Fibroblast of lung (primary cell): ENCODE measurements at regions not wholly inside any gene's neighbourhood (a gene's known extent, or its start where the extent isn't known, plus 50 kb on each side); places are given as distances from the start of the nearest gene placed in this dataset.

Experiments
- DNase-seq, 2 donors: peaks; one replicate each; pipeline versions ENCODE4 v3.0.0 to v3.0.0-alpha.2; 2010; ENCODE audit warnings: low read depth in 2 of 2
- H2AFZ ChIP-seq: 2 replicates; pipeline ENCODE4 v1.5.1; 2012; ENCODE audit warnings: low read length, control low read depth, inconsistent platforms
- H3K27ac ChIP-seq: 2 replicates; pipeline ENCODE4 v1.5.1; 2011; ENCODE audit warnings: low read length, control low read depth; ENCODE audit not compliant: insufficient read depth
- H3K27me3 ChIP-seq: 2 replicates; pipeline ENCODE4 v1.5.1; 2011; ENCODE audit warnings: mild to moderate bottlenecking, low read length; ENCODE audit not compliant: control insufficient read depth, insufficient read depth
- H3K36me3 ChIP-seq: 2 replicates; pipeline ENCODE4 v1.5.1; 2011; ENCODE audit warnings: low read length; ENCODE audit not compliant: control insufficient read depth, insufficient read depth
- H3K4me1 ChIP-seq: 2 replicates; pipeline ENCODE4 v1.5.1; 2011; ENCODE audit warnings: low read length; ENCODE audit not compliant: control insufficient read depth, insufficient read depth; ENCODE audit errors: extremely low read depth
- H3K4me2 ChIP-seq: 2 replicates; pipeline ENCODE4 v1.5.1; 2011; ENCODE audit warnings: low read length, control low read depth; ENCODE audit not compliant: insufficient read depth; ENCODE audit errors: extremely low read depth
- H3K4me3 ChIP-seq, 4 experiments: fragments of 200-600 bp in 1 of 4; sonication (generic) in 1 of 4; replicated peaks in 1 of 4; 2 replicates each; pipeline ENCODE4 v1.5.1; 2011 to 2016; ENCODE audit warnings: low read length in 4 of 4, low read depth in 3 of 4, mild to moderate bottlenecking in 3 of 4, control low read depth in 2 of 4, inconsistent platforms in 1 of 4, mixed read lengths in 1 of 4; ENCODE audit not compliant: insufficient read depth in 1 of 4; ENCODE audit errors: control extremely low read depth in 1 of 4
- H3K79me2 ChIP-seq: 2 replicates; pipeline ENCODE4 v1.5.1; 2012; ENCODE audit warnings: mild to moderate bottlenecking, low read length, inconsistent platforms; ENCODE audit not compliant: control insufficient read depth, insufficient read depth
- H3K9ac ChIP-seq: 2 replicates; pipeline ENCODE4 v1.5.1; 2011; ENCODE audit warnings: mild to moderate bottlenecking, low read length, control low read depth; ENCODE audit not compliant: insufficient read depth
- H3K9me3 ChIP-seq: 2 replicates; pipeline ENCODE4 v1.5.1; 2012; ENCODE audit warnings: low read depth, low read length; ENCODE audit not compliant: control insufficient read depth, insufficient read depth
- H4K20me1 ChIP-seq: 2 replicates; pipeline ENCODE4 v1.5.1; 2011; ENCODE audit warnings: low read length; ENCODE audit not compliant: control insufficient read depth, insufficient read depth; ENCODE audit errors: extremely low read depth
- EZH2 ChIP-seq: IDR thresholded peaks from 2 replicates; pipeline ENCODE4 v1.5.1; 2012; ENCODE audit warnings: low read length, control low read depth, mild to moderate bottlenecking; ENCODE audit errors: missing control alignments
- TF ChIP-seq, protein P1 (sequence below), 2 donors: IDR thresholded peaks in 1 of 2; conservative IDR thresholded peaks in 1 of 2; 1 replicate in 1 of 2; 2 replicates in 1 of 2; pipeline ENCODE4 v1.5.1; 2011 to 2012; ENCODE audit warnings: low read length in 2 of 2, control low read depth in 1 of 2, inconsistent platforms in 1 of 2, low read depth in 1 of 2, mild to moderate bottlenecking in 1 of 2

DNA sequence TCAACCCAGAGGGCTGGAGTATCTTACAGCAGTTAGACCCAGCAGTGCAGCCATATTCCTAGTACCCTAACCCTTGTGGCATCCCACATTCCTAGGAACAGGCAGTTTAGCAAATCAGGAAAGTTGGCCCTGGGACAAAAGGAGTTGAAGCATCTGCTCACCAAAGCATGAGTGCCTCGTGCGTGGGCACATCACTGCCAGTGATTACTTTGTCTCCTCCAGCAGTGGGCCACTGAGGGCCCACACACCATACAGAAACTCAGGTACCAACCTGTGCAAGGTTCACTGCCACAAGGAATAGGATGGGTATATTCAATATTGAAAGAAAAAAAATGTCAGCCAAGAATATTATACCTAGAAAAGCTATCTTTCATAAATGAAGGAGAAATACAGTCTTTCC is 227.5 kb upstream of the CNTN5 start:
- Histone ChIP-seq H3K4me1 (no peaks in the 10 kb centered on the region), H3K27ac (no peak overlapping the region), H3K9ac (no peak overlapping the region), H4K20me1 (no peaks in the 10 kb centered on the region), H3K27me3 (no peaks in the 10 kb centered on the region), H3K79me2 (no peaks in the 10 kb centered on the region), H3K4me2 (no peak overlapping the region), H3K36me3 (no peaks in the 10 kb centered on the region), H3K4me3 (no peak overlapping the region), H2AFZ (no peak overlapping the region), H3K9me3 (no peaks in the 10 kb centered on the region)
- TF ChIP-seq EZH2: no peak
- TF ChIP-seq, protein P1, sequence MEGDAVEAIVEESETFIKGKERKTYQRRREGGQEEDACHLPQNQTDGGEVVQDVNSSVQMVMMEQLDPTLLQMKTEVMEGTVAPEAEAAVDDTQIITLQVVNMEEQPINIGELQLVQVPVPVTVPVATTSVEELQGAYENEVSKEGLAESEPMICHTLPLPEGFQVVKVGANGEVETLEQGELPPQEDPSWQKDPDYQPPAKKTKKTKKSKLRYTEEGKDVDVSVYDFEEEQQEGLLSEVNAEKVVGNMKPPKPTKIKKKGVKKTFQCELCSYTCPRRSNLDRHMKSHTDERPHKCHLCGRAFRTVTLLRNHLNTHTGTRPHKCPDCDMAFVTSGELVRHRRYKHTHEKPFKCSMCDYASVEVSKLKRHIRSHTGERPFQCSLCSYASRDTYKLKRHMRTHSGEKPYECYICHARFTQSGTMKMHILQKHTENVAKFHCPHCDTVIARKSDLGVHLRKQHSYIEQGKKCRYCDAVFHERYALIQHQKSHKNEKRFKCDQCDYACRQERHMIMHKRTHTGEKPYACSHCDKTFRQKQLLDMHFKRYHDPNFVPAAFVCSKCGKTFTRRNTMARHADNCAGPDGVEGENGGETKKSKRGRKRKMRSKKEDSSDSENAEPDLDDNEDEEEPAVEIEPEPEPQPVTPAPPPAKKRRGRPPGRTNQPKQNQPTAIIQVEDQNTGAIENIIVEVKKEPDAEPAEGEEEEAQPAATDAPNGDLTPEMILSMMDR (conservative IDR thresholded peaks at IDR 0.05 in 1 of 2, IDR thresholded peaks at IDR 0.05 in 1 of 2; ENCODE audit: low read depth in 1 of 2, low read length in 2 of 2): no peak
- no peak for DNase-seq

DNA sequence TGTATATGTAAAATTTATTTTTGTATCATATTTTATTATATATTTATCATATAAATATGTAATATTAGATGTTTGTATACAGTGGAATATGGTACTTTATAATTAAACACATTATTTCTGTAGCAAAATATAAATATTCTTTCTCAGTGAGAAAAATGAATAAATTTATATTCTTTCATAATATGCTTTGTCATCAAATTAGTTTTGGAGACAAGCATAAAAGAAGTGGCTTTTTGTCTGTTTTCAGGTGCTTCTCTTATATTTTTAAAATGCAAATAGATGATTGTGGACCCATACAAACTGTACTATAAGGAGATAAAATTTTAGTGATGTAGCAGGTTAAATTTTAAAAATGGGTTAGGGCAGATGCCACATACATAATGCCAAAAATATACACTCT is 222.4 kb upstream of the CNTN5 start:
- Histone ChIP-seq H3K79me2 (no peaks in the 10 kb centered on the region), H3K9me3 (no peaks in the 10 kb centered on the region), H3K36me3 (no peaks in the 10 kb centered on the region), H3K4me3 (no peak overlapping the region), H3K27ac (no peak overlapping the region), H3K27me3 (no peaks in the 10 kb centered on the region), H3K4me1 (no peaks in the 10 kb centered on the region), H2AFZ (no peak overlapping the region), H3K4me2 (no peak overlapping the region), H3K9ac (no peak overlapping the region), H4K20me1 (no peaks in the 10 kb centered on the region)
- DNase-seq: no peak
- TF ChIP-seq EZH2: no peak
- TF ChIP-seq, protein P1 (conservative IDR thresholded peaks at IDR 0.05 in 1 of 2, IDR thresholded peaks at IDR 0.05 in 1 of 2; ENCODE audit: low read depth in 1 of 2, low read length in 2 of 2): no peak

DNA sequence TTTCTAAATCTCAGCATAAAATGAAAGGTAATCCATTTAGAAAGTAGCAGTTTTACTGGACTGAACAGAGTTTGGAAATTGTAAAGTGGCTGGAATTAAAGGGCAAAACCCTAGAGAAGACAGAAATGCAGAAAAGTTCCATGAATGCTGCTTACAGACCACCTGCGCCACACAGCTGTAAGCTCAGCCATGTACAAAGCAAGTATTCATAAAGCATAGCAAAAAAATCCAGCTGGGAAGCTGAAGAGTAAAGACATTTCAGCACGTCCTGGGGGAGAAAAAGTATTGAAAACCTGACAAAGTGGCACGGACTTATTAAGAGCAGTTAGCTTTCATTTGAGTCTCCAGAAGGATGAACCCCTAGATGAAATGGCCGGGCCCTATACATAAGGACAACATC is 220.1 kb upstream of the CNTN5 start:
- TF ChIP-seq, protein P1 (conservative IDR thresholded peaks at IDR 0.05 in 1 of 2, IDR thresholded peaks at IDR 0.05 in 1 of 2; ENCODE audit: low read depth in 1 of 2, low read length in 2 of 2): no peak
- TF ChIP-seq EZH2: no peak
- H3K4me2 ChIP-seq: no peak overlapping the region
- no peak overlapping the region for H3K27ac ChIP-seq
- H3K9me3 ChIP-seq: no peaks in the 10 kb centered on the region
- H3K4me3 ChIP-seq: no peak overlapping the region
- DNase-seq: no peak
- H3K36me3 ChIP-seq: no peaks in the 10 kb centered on the region
- H3K9ac ChIP-seq: no peak overlapping the region
- no peaks in the 10 kb centered on the region for H3K27me3 ChIP-seq
- no peaks in the 10 kb centered on the region for H3K4me1 ChIP-seq
- H4K20me1 ChIP-seq: no peaks in the 10 kb centered on the region
- no peaks in the 10 kb centered on the region for H3K79me2 ChIP-seq
- H2AFZ ChIP-seq: no peak overlapping the region
